Coronary artery (tissue), 2 donors: ENCODE measurements at regions not wholly inside any gene's neighbourhood (a gene's known extent, or its start where the extent isn't known, plus 50 kb on each side); places are given as distances from the start of the nearest gene placed in this dataset.

Experiments used
- DNase-seq: peaks from one replicate; pipeline ENCODE4 v3.0.0-alpha.2; 2017; ENCODE audit warnings: low spot score
- H3K27ac ChIP-seq, 2 donors: fragments of 200-600 bp; sonication (generic); one replicate each; pipeline ENCODE4 v1.5.1; 2016 to 2019
- H3K4me3 ChIP-seq: fragments of 200-600 bp; sonication (generic); 2 replicates; pipeline ENCODE4 v1.5.1; 2016; ENCODE audit warnings: mild to moderate bottlenecking, moderate library complexity
- CTCF ChIP-seq: fragments of 200-600 bp; sonication (generic); IDR thresholded peaks from one replicate; pipeline ENCODE4 v1.5.1; 2019; ENCODE audit warnings: antibody characterized with exemption

GRCh38 chr2:172219201-172219600, 116.5 kb upstream of the DLX2 start:
- no peak for TF ChIP-seq CTCF
- no peak overlapping the region for H3K4me3 ChIP-seq
- no peak for DNase-seq
- no peak overlapping the region for H3K27ac ChIP-seq

GRCh38 chr2:172220121-172220520, 117.4 kb upstream of the DLX2 start:
- Histone ChIP-seq H3K27ac (no peak overlapping the region), H3K4me3 (no peak overlapping the region)
- no peak for TF ChIP-seq CTCF
- no peak for DNase-seq

- no peak overlapping the region for H3K27ac ChIP-seq
- DNase-seq = no peak
- no peak for TF ChIP-seq CTCF
- no peak overlapping the region for H3K4me3 ChIP-seq
These were observed 120.9 kb upstream of the DLX2 start for GRCh38 chr2:172223601-172224054.

GRCh38 chr2:172225786-172226185, 123.1 kb upstream of the DLX2 start:
- H3K4me3 ChIP-seq = no peak overlapping the region
- no peak for TF ChIP-seq CTCF
- H3K27ac ChIP-seq = no peak overlapping the region
- DNase-seq = no peak

GRCh38 chr2:172226244-172227061, 123.8 kb upstream of the DLX2 start:
- H3K4me3 ChIP-seq = no peak overlapping the region
- DNase-seq = no peak
- H3K27ac ChIP-seq = no peak overlapping the region
- no peak for TF ChIP-seq CTCF

- no peak for TF ChIP-seq CTCF
- no peak overlapping the region for H3K27ac ChIP-seq
- no peak overlapping the region for H3K4me3 ChIP-seq
- no peak for DNase-seq
These were observed 125.0 kb upstream of the DLX2 start for GRCh38 chr2:172227719-172228118.

GRCh38 chr2:172228177-172228808, 125.6 kb upstream of the DLX2 start:
- no peak overlapping the region for H3K4me3 ChIP-seq
- no peak for TF ChIP-seq CTCF
- no peak overlapping the region for H3K27ac ChIP-seq
- DNase-seq = no peak
